Adrenal gland (tissue), 5 donors: ENCODE measurements at regions not wholly inside any gene's neighbourhood (a gene's known extent, or its start where the extent isn't known, plus 50 kb on each side); places are given as distances from the start of the nearest gene placed in this dataset.

Source experiments
- POLR2A ChIP-seq, 2 donors: fragments of 450-650 bp; IDR thresholded peaks; one replicate each; pipeline ENCODE4 v1.6.1; 2017; ENCODE audit warnings: antibody characterized with exemption in 2 of 2, mild to moderate bottlenecking in 2 of 2, moderate library complexity in 1 of 2
- TF ChIP-seq, protein P1 (sequence below), 6 experiments: fragments of 450-650 bp in 4 of 6; fragments of 200-600 bp in 2 of 6; sonication (generic) in 1 of 6; IDR thresholded peaks; 1 replicate in 5 of 6; 2 replicates in 1 of 6; pipeline versions ENCODE4 v1.5.1 to v1.8.0; 2016 to 2021; ENCODE audit warnings: antibody characterized with exemption in 6 of 6, mild to moderate bottlenecking in 2 of 6, moderate library complexity in 1 of 6
- donor health status: DM: no; HTN: no; CAD: no.

DNA sequence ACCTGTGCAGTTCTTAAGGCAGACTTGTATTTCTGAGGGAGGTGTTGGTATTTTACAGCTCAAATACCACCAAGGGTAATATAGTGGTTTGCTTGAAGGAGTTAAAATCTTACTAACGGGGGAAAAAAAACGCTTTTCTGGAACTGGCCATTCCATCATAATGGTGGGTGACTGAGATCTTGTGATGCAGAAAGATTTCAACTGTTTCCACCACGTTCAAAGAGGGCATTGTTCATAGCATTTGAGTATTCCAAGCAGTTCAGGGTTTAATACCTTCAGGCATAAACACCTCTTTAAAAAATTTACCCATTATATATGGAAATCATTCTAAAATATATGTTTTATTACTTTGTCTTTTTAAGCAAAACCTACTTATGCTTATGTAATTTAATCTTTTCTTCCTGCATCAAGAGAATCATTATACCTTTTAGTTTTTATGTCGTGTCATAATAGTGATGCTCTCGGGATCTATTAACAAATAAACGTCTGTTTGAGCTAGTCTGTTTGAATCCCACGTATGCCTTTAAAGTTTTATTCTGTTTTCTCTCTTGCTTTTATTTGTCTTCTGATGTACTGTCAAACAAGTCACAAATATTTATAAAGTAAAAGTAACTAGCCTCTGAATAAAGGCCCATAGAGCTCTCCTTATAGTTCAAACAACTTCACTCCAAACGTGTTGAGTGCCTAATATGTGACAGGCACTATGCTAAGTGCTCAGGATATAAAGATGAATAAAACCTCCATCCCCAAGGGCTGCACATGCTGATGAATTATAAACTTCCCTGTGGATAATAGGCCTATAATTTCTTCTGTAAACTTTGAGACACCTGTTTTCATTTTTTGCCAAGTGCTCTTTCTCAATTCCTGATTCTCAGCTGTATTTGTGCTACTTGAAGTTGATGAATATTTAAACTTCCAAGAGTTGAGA lies 298.8 kb upstream of the FERMT1 start:
- no peak for TF ChIP-seq POLR2A (IDR thresholded peaks at IDR 0.05)
- TF ChIP-seq, protein P1, sequence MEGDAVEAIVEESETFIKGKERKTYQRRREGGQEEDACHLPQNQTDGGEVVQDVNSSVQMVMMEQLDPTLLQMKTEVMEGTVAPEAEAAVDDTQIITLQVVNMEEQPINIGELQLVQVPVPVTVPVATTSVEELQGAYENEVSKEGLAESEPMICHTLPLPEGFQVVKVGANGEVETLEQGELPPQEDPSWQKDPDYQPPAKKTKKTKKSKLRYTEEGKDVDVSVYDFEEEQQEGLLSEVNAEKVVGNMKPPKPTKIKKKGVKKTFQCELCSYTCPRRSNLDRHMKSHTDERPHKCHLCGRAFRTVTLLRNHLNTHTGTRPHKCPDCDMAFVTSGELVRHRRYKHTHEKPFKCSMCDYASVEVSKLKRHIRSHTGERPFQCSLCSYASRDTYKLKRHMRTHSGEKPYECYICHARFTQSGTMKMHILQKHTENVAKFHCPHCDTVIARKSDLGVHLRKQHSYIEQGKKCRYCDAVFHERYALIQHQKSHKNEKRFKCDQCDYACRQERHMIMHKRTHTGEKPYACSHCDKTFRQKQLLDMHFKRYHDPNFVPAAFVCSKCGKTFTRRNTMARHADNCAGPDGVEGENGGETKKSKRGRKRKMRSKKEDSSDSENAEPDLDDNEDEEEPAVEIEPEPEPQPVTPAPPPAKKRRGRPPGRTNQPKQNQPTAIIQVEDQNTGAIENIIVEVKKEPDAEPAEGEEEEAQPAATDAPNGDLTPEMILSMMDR (IDR thresholded peaks at IDR 0.05) = no peak
